ENCODE measurements at regions not wholly inside any gene's neighbourhood (a gene's known extent, or its start where the extent isn't known, plus 50 kb on each side); places are given as distances from the start of the nearest gene placed in this dataset.

DNA sequence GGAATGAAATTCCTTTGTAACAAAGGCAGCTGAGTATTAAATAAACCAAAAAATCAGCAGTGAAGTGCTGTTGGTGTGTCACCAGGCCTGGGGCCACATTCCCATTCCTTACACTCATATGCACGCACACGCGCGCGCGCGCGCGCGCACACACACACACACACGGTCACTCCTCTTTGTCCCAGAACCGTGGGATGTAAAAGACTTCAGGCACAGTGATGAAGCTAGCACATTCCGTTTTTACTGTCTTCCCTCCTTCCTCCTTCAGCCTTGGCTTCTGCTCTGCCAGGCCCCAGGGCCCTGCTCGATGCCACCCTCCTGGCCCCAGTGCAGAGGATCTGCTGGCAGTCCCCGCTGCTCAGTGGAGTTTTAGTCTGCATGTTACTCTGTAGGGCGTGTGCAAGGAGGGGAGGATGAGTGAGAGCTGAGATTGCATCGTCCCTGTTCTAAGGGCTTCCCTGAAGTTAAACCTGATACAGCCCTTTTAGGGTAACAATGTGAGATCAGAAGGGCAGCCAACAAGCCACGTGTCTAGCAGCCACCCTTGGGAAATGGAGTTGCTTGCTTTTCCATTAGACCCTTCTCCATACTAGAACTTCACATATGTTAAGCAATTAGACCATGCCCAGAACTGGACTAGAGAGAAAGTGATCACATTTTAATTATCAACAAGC, 71.7 kb upstream of the WDR26 start:
- H3K36me3 ChIP-seq: no peaks in the 10 kb centered on the region
- no peaks in the 10 kb centered on the region for H3K9me3 ChIP-seq (replicated peaks)
- peaks cover 45% of the 10 kb centered on the region for H3K4me1 ChIP-seq
- TF ChIP-seq, protein P1, sequence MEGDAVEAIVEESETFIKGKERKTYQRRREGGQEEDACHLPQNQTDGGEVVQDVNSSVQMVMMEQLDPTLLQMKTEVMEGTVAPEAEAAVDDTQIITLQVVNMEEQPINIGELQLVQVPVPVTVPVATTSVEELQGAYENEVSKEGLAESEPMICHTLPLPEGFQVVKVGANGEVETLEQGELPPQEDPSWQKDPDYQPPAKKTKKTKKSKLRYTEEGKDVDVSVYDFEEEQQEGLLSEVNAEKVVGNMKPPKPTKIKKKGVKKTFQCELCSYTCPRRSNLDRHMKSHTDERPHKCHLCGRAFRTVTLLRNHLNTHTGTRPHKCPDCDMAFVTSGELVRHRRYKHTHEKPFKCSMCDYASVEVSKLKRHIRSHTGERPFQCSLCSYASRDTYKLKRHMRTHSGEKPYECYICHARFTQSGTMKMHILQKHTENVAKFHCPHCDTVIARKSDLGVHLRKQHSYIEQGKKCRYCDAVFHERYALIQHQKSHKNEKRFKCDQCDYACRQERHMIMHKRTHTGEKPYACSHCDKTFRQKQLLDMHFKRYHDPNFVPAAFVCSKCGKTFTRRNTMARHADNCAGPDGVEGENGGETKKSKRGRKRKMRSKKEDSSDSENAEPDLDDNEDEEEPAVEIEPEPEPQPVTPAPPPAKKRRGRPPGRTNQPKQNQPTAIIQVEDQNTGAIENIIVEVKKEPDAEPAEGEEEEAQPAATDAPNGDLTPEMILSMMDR (IDR thresholded peaks at IDR 0.05; ENCODE audit: borderline replicate concordance): no peak
- H3K27me3 ChIP-seq (ENCODE audit: low read depth): no peaks in the 10 kb centered on the region
- DNase-seq: no peak
- intact Hi-C loops (cut with micrococcal nuclease): no loop called here
- H3K27ac ChIP-seq (replicated peaks): no peak overlapping the region
- no peak overlapping the region for H3K4me3 ChIP-seq

DNA sequence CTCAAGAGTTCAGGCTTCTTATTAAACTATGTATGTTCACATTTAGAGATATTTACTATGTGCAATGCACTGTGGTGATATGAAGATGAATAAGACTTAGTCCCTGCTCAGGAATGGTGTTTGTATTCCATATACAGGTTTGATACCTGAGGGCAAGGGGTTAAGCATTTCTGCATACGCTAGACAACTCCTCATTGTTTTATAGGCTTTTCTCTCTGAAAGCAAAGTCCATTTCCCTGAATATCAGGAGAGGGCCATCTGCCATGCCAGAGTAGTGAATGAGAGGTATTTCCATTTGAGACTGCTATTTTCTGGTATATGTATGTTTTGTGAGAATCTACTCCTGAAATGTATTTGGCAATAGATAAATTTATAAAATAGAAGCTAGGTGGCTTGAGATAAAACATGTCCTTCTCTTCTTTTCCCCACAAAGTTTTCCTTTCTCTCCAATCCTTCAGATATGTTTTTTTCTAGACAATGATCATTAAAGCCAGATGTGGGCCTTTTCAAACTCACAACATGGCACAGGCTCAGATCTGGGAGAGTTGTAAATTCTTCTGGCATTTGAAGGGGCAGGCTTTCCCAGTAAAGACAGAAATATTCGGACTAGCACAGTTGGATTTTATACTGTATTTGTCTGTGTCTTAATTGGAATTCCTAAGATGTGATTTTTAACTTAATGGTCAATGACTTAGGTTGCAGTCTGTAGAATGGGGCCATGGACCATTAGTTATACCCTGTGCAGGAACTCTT, 73.3 kb upstream of the WDR26 start:
- TF ChIP-seq, protein P1 (IDR thresholded peaks at IDR 0.05; ENCODE audit: borderline replicate concordance): no peak
- Histone ChIP-seq H3K36me3 (no peaks in the 10 kb centered on the region), H3K4me3 (no peak overlapping the region), H3K27me3 (ENCODE audit: low read depth) (no peaks in the 10 kb centered on the region), H3K9me3 (replicated peaks) (no peaks in the 10 kb centered on the region), H3K27ac (replicated peaks) (no peak overlapping the region), H3K4me1 (peaks cover 33% of the 10 kb centered on the region)
- intact Hi-C loops (cut with micrococcal nuclease): no loop called here
- DNase-seq: no peak

DNA sequence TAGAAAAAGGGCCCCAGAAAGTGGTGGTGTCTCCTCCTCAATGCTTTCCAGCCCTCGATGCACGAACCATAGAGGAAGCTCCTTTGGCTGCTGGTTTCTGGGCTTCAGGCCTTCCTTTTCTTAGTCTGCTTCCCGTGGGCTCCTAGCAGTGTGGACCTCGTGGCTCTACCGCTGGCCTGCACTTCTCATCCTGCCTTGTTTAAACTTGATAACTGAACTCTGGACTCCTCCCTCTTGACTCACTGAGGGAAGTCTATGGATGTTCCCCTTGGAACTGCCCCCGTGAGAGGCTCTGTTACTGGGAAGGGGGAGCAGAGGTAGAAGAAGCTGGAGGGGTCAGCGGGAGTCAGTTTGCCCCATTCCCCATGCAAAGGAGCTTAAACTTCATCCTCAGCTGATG, 75.3 kb upstream of the WDR26 start:
- intact Hi-C loops (cut with micrococcal nuclease): loop anchor here (5.0 kb wide), 1 partner anchor 342 kb away; no protein-coding TSS in a partner anchor
- no peak overlapping the region for H3K27ac ChIP-seq (replicated peaks)
- DNase-seq: no peak
- no peaks in the 10 kb centered on the region for H3K27me3 ChIP-seq (ENCODE audit: low read depth)
- TF ChIP-seq, protein P1 (IDR thresholded peaks at IDR 0.05; ENCODE audit: borderline replicate concordance): no peak
- H3K4me1 ChIP-seq: peaks cover 21% of the 10 kb centered on the region
- H3K4me3 ChIP-seq: no peak overlapping the region
- H3K9me3 ChIP-seq (replicated peaks): no peaks in the 10 kb centered on the region
- no peaks in the 10 kb centered on the region for H3K36me3 ChIP-seq

DNA sequence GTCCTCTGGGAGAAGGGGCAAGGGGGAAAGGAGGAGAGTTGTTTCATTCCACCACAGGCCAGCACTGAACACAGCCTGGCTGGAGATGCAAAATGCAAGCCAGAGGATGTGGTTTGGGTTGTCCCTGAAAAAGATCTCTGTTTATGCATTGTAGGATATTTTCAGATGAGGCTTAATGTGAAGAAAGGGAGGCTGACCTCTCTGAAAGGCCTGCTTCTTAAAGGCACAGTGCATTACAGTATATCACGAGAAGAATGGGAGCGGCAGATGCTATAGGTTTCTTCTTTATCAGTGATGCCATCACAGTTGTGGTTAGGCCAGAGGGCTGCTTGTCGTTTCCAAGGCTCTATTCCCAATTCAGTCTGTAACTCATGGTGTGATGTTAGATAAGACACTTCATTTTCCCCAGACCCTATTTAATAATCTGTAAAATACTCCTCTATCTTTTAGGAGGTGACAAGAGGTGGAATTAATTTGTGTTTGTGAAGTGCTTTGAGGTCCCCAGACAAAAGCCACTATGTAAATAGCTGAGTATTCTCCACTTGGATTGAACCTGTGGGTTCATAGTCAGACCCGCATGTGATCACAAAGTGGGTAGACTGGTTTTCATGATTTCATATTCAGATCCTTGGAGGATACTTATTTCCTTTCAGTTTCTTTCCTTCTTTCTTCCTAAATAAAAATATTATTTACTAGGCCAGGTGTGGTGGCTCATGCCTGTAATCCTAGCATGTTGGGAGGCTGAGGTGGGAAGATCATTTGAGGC, 76.5 kb upstream of the WDR26 start:
- Histone ChIP-seq H3K27me3 (ENCODE audit: low read depth) (no peaks in the 10 kb centered on the region), H3K36me3 (no peaks in the 10 kb centered on the region), H3K4me1 (peaks cover 11% of the 10 kb centered on the region), H3K4me3 (no peak overlapping the region), H3K9me3 (replicated peaks) (no peaks in the 10 kb centered on the region), H3K27ac (replicated peaks) (no peak overlapping the region)
- TF ChIP-seq, protein P1 (IDR thresholded peaks at IDR 0.05; ENCODE audit: borderline replicate concordance): no peak
- no peak for DNase-seq
- intact Hi-C loops (cut with micrococcal nuclease): loop anchor here (5.0 kb wide), 1 partner anchor 341 kb away; no protein-coding TSS in a partner anchor

DNA sequence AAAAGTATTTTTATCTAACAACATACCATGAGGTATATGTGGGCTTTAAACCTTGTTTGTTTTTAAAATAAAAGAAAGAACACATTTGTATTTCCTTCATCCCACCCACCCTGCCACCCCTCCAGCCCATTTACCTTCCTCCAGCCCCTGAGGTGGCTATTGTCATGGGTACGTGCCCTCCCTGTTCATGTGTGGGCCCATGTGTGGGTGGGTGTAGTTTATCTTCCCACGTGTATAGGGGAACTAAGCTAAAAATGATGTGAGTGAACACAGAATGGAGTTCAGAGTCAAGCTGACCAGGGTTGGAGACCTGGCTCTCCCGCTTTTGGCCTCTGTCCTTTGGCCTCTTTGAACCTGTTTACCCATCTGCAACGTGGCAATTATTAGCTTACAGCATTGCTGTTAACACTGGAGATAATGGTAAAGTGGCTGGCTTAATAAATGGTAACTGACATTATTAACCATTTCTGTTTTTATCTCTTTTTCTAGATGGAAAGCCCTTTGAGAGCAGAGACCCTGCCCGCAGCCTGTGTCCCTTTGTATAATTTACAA, 78.1 kb upstream of the WDR26 start:
- Histone ChIP-seq H3K4me1 (peaks cover 6% of the 10 kb centered on the region), H3K4me3 (no peak overlapping the region), H3K36me3 (no peaks in the 10 kb centered on the region), H3K9me3 (replicated peaks) (no peaks in the 10 kb centered on the region), H3K27me3 (ENCODE audit: low read depth) (no peaks in the 10 kb centered on the region), H3K27ac (replicated peaks) (no peak overlapping the region)
- TF ChIP-seq, protein P1 (IDR thresholded peaks at IDR 0.05; ENCODE audit: borderline replicate concordance): no peak
- intact Hi-C loops (cut with micrococcal nuclease): loop anchor here (5.0 kb wide), 1 partner anchor 340 kb away; no protein-coding TSS in a partner anchor
- no peak for DNase-seq
